Endothelial cell of umbilical vein (primary cell): ENCODE measurements at regions not wholly inside any gene's neighbourhood (a gene's known extent, or its start where the extent isn't known, plus 50 kb on each side); places are given as distances from the start of the nearest gene placed in this dataset.

Source experiments
- BruUV-seq: library from RNA; stranded (reverse); fragments of 400-500 nt; replicated peaks from 2 replicates; lab custom pipeline; 2021; lab: Mats Ljungman, UMichigan
- CTCF ChIA-PET: fragments of 300-600, 350-600 bp; sonication (Branson Sonifier 250); formaldehyde crosslinking; loops from one replicate; lab custom pipeline; 2021; ENCODE audit warnings: antibody characterized with exemption, inconsistent platforms; lab: Charles Lee
- POLR2A ChIA-PET: fragments of 300-600, 350-600 bp; sonication (Branson Sonifier 250); formaldehyde crosslinking; loops from one replicate; lab custom pipeline; 2021; ENCODE audit warnings: antibody characterized with exemption, inconsistent platforms; lab: Charles Lee
- DNase-seq: peaks from one replicate; pipeline ENCODE4 v3.0.0-alpha.2; 2011; ENCODE audit warnings: low read depth, low spot score
- FAIRE-seq: peaks from 2 replicates; lab custom pipeline; 2011; peaks lifted over from hg19 to GRCh38; lab: Jason Lieb, UNC
- H2AFZ ChIP-seq: 2 replicates; pipeline ENCODE4 v1.6.0; 2012; ENCODE audit warnings: low read depth, low read length, control low read depth, inconsistent platforms
- H3K27ac ChIP-seq: 2 replicates; pipeline ENCODE4 v1.5.1; 2011; ENCODE audit warnings: low read depth, mild to moderate bottlenecking, control low read depth, low read length, moderate library complexity; ENCODE audit not compliant: insufficient read depth
- H3K27me3 ChIP-seq, 2 experiments: 2 replicates each; pipeline versions ENCODE4 v1.6.0 to v1.6.1; 2011; ENCODE audit warnings: low read length in 2 of 2, mixed read lengths in 1 of 2; ENCODE audit not compliant: control insufficient read depth in 2 of 2, insufficient read depth in 2 of 2
- H3K36me3 ChIP-seq, 2 experiments: 2 replicates in 1 of 2; 3 replicates in 1 of 2; pipeline ENCODE4 v1.5.1; 2011; ENCODE audit warnings: low read length in 2 of 2, mild to moderate bottlenecking in 1 of 2, moderate library complexity in 1 of 2; ENCODE audit not compliant: control insufficient read depth in 2 of 2, insufficient read depth in 2 of 2; ENCODE audit errors: extremely low read depth in 1 of 2
- H3K4me1 ChIP-seq: 3 replicates; pipeline ENCODE4 v1.5.1; 2011; ENCODE audit warnings: mild to moderate bottlenecking, low read length; ENCODE audit not compliant: control insufficient read depth, insufficient read depth; ENCODE audit errors: extremely low read depth
- H3K4me2 ChIP-seq: 2 replicates; pipeline ENCODE4 v1.6.1; 2011; ENCODE audit warnings: low read length, control low read depth, mixed read lengths; ENCODE audit not compliant: insufficient read depth
- H3K4me3 ChIP-seq, 3 experiments: fragments of 200-600 bp in 1 of 3; sonication (generic), shearing (Covaris generic) in 1 of 3; replicated peaks in 1 of 3; 2 replicates each; pipeline ENCODE4 v1.5.1; 2011 to 2016; ENCODE audit warnings: control low read depth in 3 of 3, low read length in 3 of 3, mild to moderate bottlenecking in 2 of 3, inconsistent platforms in 1 of 3, low read depth in 1 of 3, moderate library complexity in 1 of 3; ENCODE audit not compliant: insufficient read depth in 1 of 3
- H3K79me2 ChIP-seq: 2 replicates; pipeline ENCODE4 v1.6.0; 2012; ENCODE audit warnings: low read length, inconsistent platforms; ENCODE audit not compliant: control insufficient read depth, insufficient read depth
- H3K9ac ChIP-seq: replicated peaks from 2 replicates; pipeline ENCODE3; 2011; ENCODE audit warnings: low read length, control low read depth; ENCODE audit not compliant: insufficient read depth; ENCODE audit errors: extremely low read depth
- H3K9me1 ChIP-seq: replicated peaks from 3 replicates; pipeline ENCODE4 v1.6.0; 2011; ENCODE audit warnings: mild to moderate bottlenecking, low read length; ENCODE audit not compliant: control insufficient read depth, insufficient read depth; ENCODE audit errors: extremely low read depth
- H3K9me3 ChIP-seq: replicated peaks from 2 replicates; pipeline ENCODE4 v1.5.1; 2012; ENCODE audit warnings: low read length, inconsistent platforms; ENCODE audit not compliant: control insufficient read depth, insufficient read depth
- H4K20me1 ChIP-seq: replicated peaks from 2 replicates; pipeline ENCODE3; 2011; ENCODE audit warnings: mild to moderate bottlenecking, low read length; ENCODE audit not compliant: control insufficient read depth, insufficient read depth; ENCODE audit errors: extremely low read depth
- EZH2 ChIP-seq: IDR thresholded peaks from 2 replicates; pipeline ENCODE4 v1.6.1; 2012; ENCODE audit warnings: borderline replicate concordance, low read depth, mild to moderate bottlenecking, moderate library complexity, low read length, inconsistent platforms; ENCODE audit not compliant: severe bottlenecking
- FOS ChIP-seq: IDR thresholded peaks from 2 replicates; pipeline ENCODE4 v1.6.1; 2011; ENCODE audit warnings: mild to moderate bottlenecking, low read length, moderate library complexity, borderline replicate concordance; ENCODE audit not compliant: insufficient read depth
- GATA2 ChIP-seq: IDR thresholded peaks from 2 replicates; pipeline ENCODE4 v1.7.0; 2011; ENCODE audit warnings: low read depth, mild to moderate bottlenecking, moderate library complexity, mixed read lengths, low read length; ENCODE audit not compliant: insufficient read length, insufficient read depth
- JUN ChIP-seq: IDR thresholded peaks from 2 replicates; pipeline ENCODE4 v1.6.1; 2011; ENCODE audit warnings: borderline replicate concordance, low read depth; ENCODE audit not compliant: insufficient read length, insufficient read depth
- MYC ChIP-seq: IDR thresholded peaks from one replicate; pipeline ENCODE4 v1.6.1; 2011; ENCODE audit warnings: mild to moderate bottlenecking, low read depth, low read length
- POLR2A ChIP-seq: IDR thresholded peaks from 2 replicates; pipeline ENCODE4 v1.6.1; 2012; ENCODE audit warnings: low read depth, mild to moderate bottlenecking, control low read depth, low read length
- POLR2AphosphoS5 ChIP-seq: IDR thresholded peaks from 2 replicates; pipeline ENCODE4 v1.6.1; 2012; ENCODE audit warnings: low read depth, mild to moderate bottlenecking, control low read depth, low read length, moderate library complexity; ENCODE audit not compliant: insufficient read depth
- dilution Hi-C: fragments of 300-500 bp; cut with MboI; formaldehyde crosslinking; loops from one replicate; pipeline ENCODE4 v1.15.0; 2019; ENCODE audit warnings: low sequenced_read_pairs; ENCODE audit not compliant: extremely low pct_ligation_motif_present
- intact Hi-C: fragments of 100-400 bp; cut with micrococcal nuclease; formaldehyde crosslinking; loops from one replicate; pipeline ENCODE4 v1.10.0; 2022
- TF ChIP-seq, protein P1 (sequence below): IDR thresholded peaks from 2 replicates; pipeline ENCODE4 v1.6.1; 2011; ENCODE audit not compliant: insufficient read depth, insufficient read length
- TF ChIP-seq, protein P2 (sequence below), 2 donors: IDR thresholded peaks; 1 replicate in 1 of 2; 2 replicates in 1 of 2; pipeline ENCODE4 v1.5.1; 2011; ENCODE audit warnings: low read length in 2 of 2, mild to moderate bottlenecking in 2 of 2, moderate library complexity in 2 of 2, control low read depth in 1 of 2, inconsistent platforms in 1 of 2, low read depth in 1 of 2; ENCODE audit not compliant: insufficient read depth in 1 of 2; ENCODE audit errors: extremely low read depth in 1 of 2

DNA sequence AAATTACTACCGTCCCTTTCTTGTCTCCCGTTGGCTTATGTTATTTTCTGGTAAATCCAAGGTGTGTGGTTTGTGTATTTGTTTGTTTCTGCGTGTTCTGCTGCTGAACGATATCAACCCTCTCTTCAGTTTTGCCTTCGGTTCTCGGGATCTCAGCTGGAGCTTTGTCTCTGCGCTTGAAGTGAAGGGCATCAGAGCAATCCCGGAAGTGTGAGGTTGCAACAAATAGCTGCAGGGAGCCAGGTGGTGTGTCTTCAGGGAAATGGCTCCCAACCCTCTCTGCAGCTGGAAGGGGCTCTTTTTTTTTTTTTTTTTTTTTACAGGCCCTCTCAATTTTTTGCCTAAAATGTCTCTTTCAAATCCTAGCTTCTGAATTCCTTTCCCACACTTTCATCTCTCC lies 116.4 kb upstream of the RGMA start:
- FAIRE-seq: no peak
- no peak for DNase-seq
- peaks cover 2% of the 10 kb centered on the region for H3K9me3 ChIP-seq
- no peaks in the 10 kb centered on the region for H3K4me1 ChIP-seq
- ChIA-PET CTCF (interaction anchor here (0.6 kb wide), 1 partner anchor 970 kb away, joined by 3 read pairs; no protein-coding TSS in a partner anchor), POLR2A (no interaction called here)
- TF ChIP-seq EZH2: no peak
- TF ChIP-seq GATA2: no peak
- TF ChIP-seq FOS: no peak
- no peak for TF ChIP-seq JUN
- TF ChIP-seq, protein P1, sequence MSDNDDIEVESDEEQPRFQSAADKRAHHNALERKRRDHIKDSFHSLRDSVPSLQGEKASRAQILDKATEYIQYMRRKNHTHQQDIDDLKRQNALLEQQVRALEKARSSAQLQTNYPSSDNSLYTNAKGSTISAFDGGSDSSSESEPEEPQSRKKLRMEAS: no peak
- no peak for TF ChIP-seq POLR2AphosphoS5
- TF ChIP-seq, protein P2, sequence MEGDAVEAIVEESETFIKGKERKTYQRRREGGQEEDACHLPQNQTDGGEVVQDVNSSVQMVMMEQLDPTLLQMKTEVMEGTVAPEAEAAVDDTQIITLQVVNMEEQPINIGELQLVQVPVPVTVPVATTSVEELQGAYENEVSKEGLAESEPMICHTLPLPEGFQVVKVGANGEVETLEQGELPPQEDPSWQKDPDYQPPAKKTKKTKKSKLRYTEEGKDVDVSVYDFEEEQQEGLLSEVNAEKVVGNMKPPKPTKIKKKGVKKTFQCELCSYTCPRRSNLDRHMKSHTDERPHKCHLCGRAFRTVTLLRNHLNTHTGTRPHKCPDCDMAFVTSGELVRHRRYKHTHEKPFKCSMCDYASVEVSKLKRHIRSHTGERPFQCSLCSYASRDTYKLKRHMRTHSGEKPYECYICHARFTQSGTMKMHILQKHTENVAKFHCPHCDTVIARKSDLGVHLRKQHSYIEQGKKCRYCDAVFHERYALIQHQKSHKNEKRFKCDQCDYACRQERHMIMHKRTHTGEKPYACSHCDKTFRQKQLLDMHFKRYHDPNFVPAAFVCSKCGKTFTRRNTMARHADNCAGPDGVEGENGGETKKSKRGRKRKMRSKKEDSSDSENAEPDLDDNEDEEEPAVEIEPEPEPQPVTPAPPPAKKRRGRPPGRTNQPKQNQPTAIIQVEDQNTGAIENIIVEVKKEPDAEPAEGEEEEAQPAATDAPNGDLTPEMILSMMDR (IDR thresholded peaks at IDR 0.05; ENCODE audit: extremely low read depth in 1 of 2, insufficient read depth in 1 of 2, low read depth in 1 of 2, low read length in 2 of 2): no peak
- TF ChIP-seq MYC: no peak
- TF ChIP-seq POLR2A: no peak
- no peak overlapping the region for H3K4me3 ChIP-seq
- H3K36me3 ChIP-seq: no peaks in the 10 kb centered on the region
- no peak overlapping the region for H3K9ac ChIP-seq
- dilution Hi-C loops: no loop called here
- no peak overlapping the region for H3K4me2 ChIP-seq
- no peak overlapping the region for H3K27ac ChIP-seq
- H3K27me3 ChIP-seq: no peaks in the 10 kb centered on the region
- H2AFZ ChIP-seq: no peak overlapping the region
- no peaks in the 10 kb centered on the region for H3K9me1 ChIP-seq
- BruUV-seq: no TSS peak
- intact Hi-C loops: no loop called here
- H4K20me1 ChIP-seq: no peaks in the 10 kb centered on the region
- no peaks in the 10 kb centered on the region for H3K79me2 ChIP-seq
